MG63 (cell line): ENCODE measurements at regions not wholly inside any gene's neighbourhood (a gene's known extent, or its start where the extent isn't known, plus 50 kb on each side); places are given as distances from the start of the nearest gene placed in this dataset.

ENCODE experiments used
- DNase-seq: peaks from one replicate; pipeline ENCODE4 v3.0.0-alpha.2; 2020
- H3K27me3 ChIP-seq: fragments of 250-450 bp; sonication (Bioruptor Pico); 2 replicates; pipeline ENCODE4 v1.5.1; 2020; ENCODE audit warnings: mild to moderate bottlenecking, moderate library complexity
- H3K36me3 ChIP-seq: fragments of 250-450 bp; sonication (Bioruptor Pico); 2 replicates; pipeline ENCODE4 v1.5.1; 2020; ENCODE audit warnings: mild to moderate bottlenecking, moderate library complexity
- H3K4me3 ChIP-seq: fragments of 250-450 bp; sonication (Bioruptor Pico); 2 replicates; pipeline ENCODE4 v1.5.1; 2020; ENCODE audit warnings: mild to moderate bottlenecking, moderate library complexity
- H3K9me3 ChIP-seq: fragments of 250-450 bp; sonication (Bioruptor Pico); 2 replicates; pipeline ENCODE4 v1.5.1; 2020; ENCODE audit warnings: mild to moderate bottlenecking, moderate library complexity

DNA sequence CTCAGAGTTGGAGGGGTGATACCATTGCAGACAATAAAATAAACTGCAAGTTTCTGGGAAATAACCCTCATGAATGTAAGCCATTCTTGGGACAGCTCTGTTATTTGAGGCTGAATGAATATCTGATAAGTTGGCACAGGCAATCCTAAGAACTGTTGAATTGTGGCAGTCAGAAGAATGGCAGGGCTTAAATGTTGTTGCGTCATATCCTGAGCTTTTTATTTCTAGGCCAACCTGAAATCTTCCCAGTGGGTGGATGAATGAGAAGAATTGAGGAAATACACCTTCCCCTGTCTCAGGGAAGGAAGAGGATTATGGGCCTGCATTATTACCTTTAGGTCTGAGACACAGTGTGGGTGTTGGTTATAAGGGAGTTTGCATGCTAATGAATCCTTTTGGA, 64.4 kb upstream of the C4orf54 start:
- no peaks in the 10 kb centered on the region for H3K27me3 ChIP-seq
- no peaks in the 10 kb centered on the region for H3K9me3 ChIP-seq
- H3K4me3 ChIP-seq = no peak overlapping the region
- H3K36me3 ChIP-seq = no peaks in the 10 kb centered on the region
- no peak for DNase-seq

DNA sequence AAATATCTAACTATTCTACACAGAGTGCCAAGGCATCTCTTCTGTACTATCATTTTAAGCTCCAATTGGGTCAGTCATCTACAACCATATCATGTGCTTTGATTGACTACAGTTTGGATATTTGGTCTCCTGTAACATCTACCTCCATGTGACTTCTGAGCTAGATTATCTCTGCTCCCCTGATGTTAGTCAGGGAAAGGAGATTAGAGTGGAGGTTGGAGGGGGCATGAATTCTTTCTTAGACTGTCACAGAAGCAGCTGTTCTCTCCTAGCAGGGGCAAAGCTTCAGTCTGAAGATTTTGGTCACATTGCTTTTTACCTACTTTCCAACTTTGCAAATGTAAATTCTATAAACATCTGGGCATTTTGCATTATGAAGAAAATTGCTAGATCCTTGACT, 62.6 kb upstream of the C4orf54 start:
- no peaks in the 10 kb centered on the region for H3K36me3 ChIP-seq
- H3K4me3 ChIP-seq = no peak overlapping the region
- no peaks in the 10 kb centered on the region for H3K9me3 ChIP-seq
- DNase-seq = no peak
- no peaks in the 10 kb centered on the region for H3K27me3 ChIP-seq

DNA sequence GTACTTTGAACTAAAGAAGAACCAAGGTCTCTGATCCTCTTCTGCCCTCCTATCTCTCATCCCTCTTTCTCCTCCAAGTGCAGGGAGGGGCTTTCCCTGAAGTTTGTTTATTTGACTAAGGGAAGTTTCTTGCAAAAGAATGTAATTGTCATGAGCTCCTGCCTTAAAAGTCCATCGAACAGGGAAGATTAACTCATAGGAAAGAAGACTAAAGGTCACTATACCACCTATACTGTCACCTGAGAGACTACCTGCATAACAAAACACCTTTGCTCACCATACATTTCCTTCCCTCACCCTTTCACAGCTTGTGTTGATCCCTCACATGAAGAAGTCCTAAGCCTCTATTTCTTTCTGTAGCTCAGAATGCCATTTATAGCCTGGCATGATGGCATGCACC, 59.4 kb upstream of the C4orf54 start:
- Histone ChIP-seq H3K4me3 (no peak overlapping the region), H3K9me3 (no peaks in the 10 kb centered on the region), H3K27me3 (no peaks in the 10 kb centered on the region), H3K36me3 (no peaks in the 10 kb centered on the region)
- no peak for DNase-seq

DNA sequence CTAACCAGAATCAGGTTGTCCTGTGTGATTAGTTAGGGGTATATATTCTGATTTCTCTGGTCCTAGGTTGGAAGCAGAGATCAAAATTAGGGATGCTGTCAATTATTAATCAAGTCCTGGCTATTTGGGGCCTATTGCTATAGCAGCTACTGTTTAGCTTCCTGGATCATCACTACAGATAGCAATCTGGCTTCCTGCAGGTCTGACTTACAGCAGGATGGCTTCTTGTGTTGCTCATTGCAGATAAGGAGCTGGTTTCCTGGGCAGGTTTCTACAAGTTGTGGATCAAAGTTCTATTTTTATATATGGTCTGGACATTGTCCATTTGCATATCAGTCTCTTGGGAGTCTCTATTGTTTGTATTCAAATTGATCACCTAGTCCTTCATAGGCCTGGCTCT, 57.7 kb upstream of the C4orf54 start:
- Histone ChIP-seq H3K27me3 (no peaks in the 10 kb centered on the region), H3K9me3 (no peaks in the 10 kb centered on the region), H3K4me3 (no peak overlapping the region), H3K36me3 (no peaks in the 10 kb centered on the region)
- no peak for DNase-seq

GRCh38 chr4:99714179-99714578, 56.6 kb upstream of the C4orf54 start:
- DNase-seq = no peak
- no peaks in the 10 kb centered on the region for H3K36me3 ChIP-seq

GRCh38 chr4:99712530-99712929, 54.9 kb upstream of the C4orf54 start:
- no peak for DNase-seq
- Histone ChIP-seq H3K4me3 (no peak overlapping the region), H3K27me3 (no peaks in the 10 kb centered on the region), H3K9me3 (no peaks in the 10 kb centered on the region), H3K36me3 (no peaks in the 10 kb centered on the region)

More at GRCh38 chr4:99714179-99714578, 56.6 kb upstream of the C4orf54 start:
- H3K4me3 ChIP-seq = no peak overlapping the region
- H3K27me3 ChIP-seq = no peaks in the 10 kb centered on the region
- no peaks in the 10 kb centered on the region for H3K9me3 ChIP-seq

DNA sequence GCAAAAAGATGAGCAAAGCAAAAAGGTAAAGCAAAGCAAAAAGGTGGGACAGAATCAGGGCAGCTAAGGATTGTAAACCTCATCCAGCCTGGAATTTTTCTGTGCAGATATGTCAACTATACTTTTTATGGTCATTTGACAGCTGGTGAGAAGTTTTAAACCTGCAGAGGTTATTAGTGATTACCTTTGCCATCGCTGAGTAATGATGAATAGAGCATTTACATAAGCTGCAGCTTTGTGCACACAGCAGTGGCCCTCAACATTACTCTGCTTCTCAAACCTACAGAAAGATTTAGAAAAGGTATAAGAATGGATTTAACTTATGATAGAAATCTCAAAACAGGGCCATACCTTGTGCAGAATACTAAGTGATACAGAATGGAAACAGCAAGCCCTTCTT, 54.5 kb upstream of the C4orf54 start:
- DNase-seq = no peak
- H3K27me3 ChIP-seq = no peaks in the 10 kb centered on the region

GRCh38 chr4:99711657-99712056, 54.0 kb upstream of the C4orf54 start:
- no peaks in the 10 kb centered on the region for H3K27me3 ChIP-seq
- no peaks in the 10 kb centered on the region for H3K9me3 ChIP-seq
- no peak for DNase-seq
- H3K4me3 ChIP-seq = no peak overlapping the region
- H3K36me3 ChIP-seq = no peaks in the 10 kb centered on the region

More for the DNA sequence above, 54.5 kb upstream of the C4orf54 start:
- Histone ChIP-seq H3K4me3 (no peak overlapping the region), H3K36me3 (no peaks in the 10 kb centered on the region), H3K9me3 (no peaks in the 10 kb centered on the region)

DNA sequence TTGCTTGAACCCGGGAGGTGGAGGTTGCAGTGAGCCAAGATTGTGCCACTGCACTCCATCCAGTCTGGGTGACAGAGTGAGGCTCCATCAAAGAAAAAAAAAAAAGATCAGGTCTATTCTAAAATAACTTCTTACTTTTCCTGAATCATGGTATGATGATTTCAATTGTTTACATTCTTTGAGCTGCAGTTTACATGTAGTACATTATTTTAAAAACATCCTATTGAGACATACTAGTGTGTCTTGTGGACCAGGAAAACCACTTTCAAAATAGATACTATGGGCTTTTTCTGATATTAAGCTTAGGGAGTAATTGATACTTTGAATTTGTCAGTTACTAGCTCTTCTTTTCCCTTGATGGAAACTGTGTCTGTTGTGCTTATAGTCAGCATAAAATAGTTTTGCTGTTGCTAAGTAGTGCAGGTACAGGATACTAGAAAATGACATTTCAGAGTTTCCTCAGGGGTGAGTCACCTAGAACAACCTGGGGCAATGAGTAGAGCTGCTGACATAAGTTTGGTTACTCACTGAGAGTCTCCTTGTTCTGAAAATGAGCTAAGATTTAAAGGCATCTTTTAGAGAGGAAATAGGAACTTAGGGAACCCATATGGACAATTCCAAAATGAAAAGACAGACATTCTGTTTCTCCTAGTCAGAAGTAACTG, 53.2 kb upstream of the C4orf54 start:
- DNase-seq = no peak
- Histone ChIP-seq H3K36me3 (no peaks in the 10 kb centered on the region), H3K4me3 (no peak overlapping the region), H3K9me3 (no peaks in the 10 kb centered on the region), H3K27me3 (no peaks in the 10 kb centered on the region)

DNA sequence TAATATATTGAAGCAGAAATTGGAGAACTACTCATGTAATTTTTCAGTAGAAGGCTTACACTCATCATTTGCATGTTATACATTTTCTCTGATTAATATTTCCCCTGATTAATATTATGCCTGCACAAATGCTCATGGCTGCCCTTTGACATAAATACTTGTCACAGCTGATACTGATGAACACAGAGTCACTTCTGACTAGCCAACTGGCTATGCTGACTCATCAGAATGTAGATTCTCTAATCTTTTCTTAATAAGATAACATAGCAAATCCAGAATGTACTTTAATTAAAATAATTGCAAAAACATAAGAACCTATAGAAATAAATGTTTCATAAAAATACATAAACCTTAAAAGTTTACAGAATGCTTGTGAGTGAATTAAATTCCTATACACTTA, 52.4 kb upstream of the C4orf54 start:
- Histone ChIP-seq H3K36me3 (no peaks in the 10 kb centered on the region), H3K9me3 (no peaks in the 10 kb centered on the region), H3K27me3 (no peaks in the 10 kb centered on the region), H3K4me3 (no peak overlapping the region)
- no peak for DNase-seq

GRCh38 chr4:99708551-99708950, 50.9 kb upstream of the C4orf54 start:
- Histone ChIP-seq H3K9me3 (no peaks in the 10 kb centered on the region), H3K36me3 (no peaks in the 10 kb centered on the region), H3K27me3 (no peaks in the 10 kb centered on the region), H3K4me3 (no peak overlapping the region)
- no peak for DNase-seq
